A549 (cell line): ENCODE measurements at regions not wholly inside any gene's neighbourhood (a gene's known extent, or its start where the extent isn't known, plus 50 kb on each side); places are given as distances from the start of the nearest gene placed in this dataset.

Experiments used
- ATAC-seq, 2 experiments: fragments of 200-7000 bp in 1 of 2; fragments of >200 bp in 1 of 2; cut with Nextera tagmentation in 1 of 2; cut with Tn5 transposase in 1 of 2; 3 replicates each; pipeline versions ENCODE4 v1.8.0 to v1.9.1; 2018 to 2020; ENCODE audit warnings: mild to moderate bottlenecking in 1 of 2, moderate library complexity in 1 of 2
- CTCF ChIA-PET: fragments of 300-600 bp; sonication (Branson Sonifier 250); formaldehyde crosslinking; extraction: SDS; loops from one replicate; lab custom pipeline; 2021; ENCODE audit warnings: antibody characterized with exemption, inconsistent platforms; lab: Yijun Ruan, JAX
- POLR2A ChIA-PET: fragments of 350-600 bp; formaldehyde crosslinking; extraction: SDS; loops from one replicate; lab custom pipeline; 2021; ENCODE audit warnings: antibody characterized with exemption, inconsistent platforms; lab: Yijun Ruan, JAX
- DNase-seq, 2 experiments: peaks; one replicate each; pipeline versions ENCODE4 v3.0.0 to v3.0.0-alpha.2; 2011 to 2016; ENCODE audit warnings: low read depth in 1 of 2, low spot score in 1 of 2
- FAIRE-seq: peaks from 2 replicates; lab custom pipeline; 2011; peaks lifted over from hg19 to GRCh38; lab: Jason Lieb, UNC
- H3K27ac ChIP-seq, 2 experiments: fragments of >200 bp; sonication (Bioruptor Twin); formaldehyde crosslinking; 3 replicates each; pipeline ENCODE4 v1.5.1; 2016 to 2017
- H3K4me1 ChIP-seq: fragments of >200 bp; sonication (Bioruptor Twin); formaldehyde crosslinking; 3 replicates; pipeline ENCODE4 v1.6.1; 2016
- H3K4me2 ChIP-seq: fragments of >200 bp; sonication (Bioruptor Twin); formaldehyde crosslinking; 3 replicates; pipeline ENCODE4 v1.6.1; 2016
- H3K4me3 ChIP-seq: fragments of >200 bp; sonication (Bioruptor Twin); formaldehyde crosslinking; 3 replicates; pipeline ENCODE4 v1.5.1; 2016
- H3K9me3 ChIP-seq: fragments of >200 bp; sonication (Bioruptor Twin); formaldehyde crosslinking; 3 replicates; pipeline ENCODE4 v1.6.1; 2016
- ATOH8 ChIP-seq: fragments of 250-450 bp; sonication (Bioruptor Pico); IDR thresholded peaks from 2 replicates; pipeline ENCODE4 v1.5.0; 2020; ENCODE audit warnings: low read depth, mild to moderate bottlenecking, moderate library complexity
- CEBPB ChIP-seq, 2 experiments: fragments of >200 bp in 1 of 2; sonication (Bioruptor Twin) in 1 of 2; formaldehyde crosslinking in 1 of 2; IDR thresholded peaks; 2 replicates each; pipeline ENCODE4 v1.6.1; 2012 to 2016
- E2F6 ChIP-seq: IDR thresholded peaks from 2 replicates; pipeline ENCODE4 v1.6.1; 2012; ENCODE audit warnings: low read depth, borderline replicate concordance
- FOSB ChIP-seq: fragments of 250-450 bp; sonication (Bioruptor Pico); IDR thresholded peaks from 2 replicates; pipeline ENCODE4 v1.5.0; 2020; ENCODE audit warnings: mild to moderate bottlenecking, moderate library complexity
- GATA3 ChIP-seq: IDR thresholded peaks from 2 replicates; pipeline ENCODE4 v1.6.1; 2012; ENCODE audit warnings: borderline replicate concordance
- HDAC2 ChIP-seq: fragments of 200-600 bp; sonication (generic); IDR thresholded peaks from 2 replicates; pipeline ENCODE4 v1.6.1; 2016
- HES2 ChIP-seq: fragments of >200 bp; sonication (Bioruptor Twin); formaldehyde crosslinking; IDR thresholded peaks from 2 replicates; pipeline ENCODE4 v1.6.1; 2016
- HOXB13 ChIP-seq: fragments of 250-450 bp; sonication (Bioruptor Pico); IDR thresholded peaks from 2 replicates; pipeline ENCODE4 v1.5.0; 2020; ENCODE audit warnings: low read depth, mild to moderate bottlenecking, moderate library complexity
- MAFK ChIP-seq: fragments of 450-650 bp; IDR thresholded peaks from 2 replicates; pipeline ENCODE4 v1.6.1; 2014; ENCODE audit not compliant: partially characterized antibody
- MAX ChIP-seq: IDR thresholded peaks from 2 replicates; pipeline ENCODE4 v1.6.1; 2012
- MAZ ChIP-seq: fragments of 150-350 bp; IDR thresholded peaks from 2 replicates; pipeline ENCODE4 v1.6.1; 2014; ENCODE audit warnings: antibody characterized with exemption, low read depth, low read length, borderline replicate concordance
- NFE2L2 ChIP-seq: fragments of 150-350 bp; conservative IDR thresholded peaks from 2 replicates; pipeline ENCODE4 v1.6.1; 2014; ENCODE audit warnings: low read length
- RAD21 ChIP-seq, 2 experiments: fragments of >200 bp in 1 of 2; sonication (Bioruptor Twin) in 1 of 2; formaldehyde crosslinking in 1 of 2; IDR thresholded peaks in 1 of 2; conservative IDR thresholded peaks in 1 of 2; 2 replicates in 1 of 2; 3 replicates in 1 of 2; pipeline ENCODE4 v1.6.1; 2012 to 2018; ENCODE audit warnings: inconsistent platforms in 1 of 2
- RARB ChIP-seq: fragments of 250-450 bp; sonication (Bioruptor Pico); IDR thresholded peaks from 2 replicates; pipeline ENCODE4 v1.8.0; 2021; ENCODE audit warnings: mild to moderate bottlenecking, moderate library complexity
- RFX5 ChIP-seq: fragments of 450-650 bp; IDR thresholded peaks from 2 replicates; pipeline ENCODE4 v1.7.1; 2014; ENCODE audit warnings: antibody characterized with exemption, mild to moderate bottlenecking, moderate library complexity
- SMC3 ChIP-seq: fragments of >200 bp; sonication (Bioruptor Twin); formaldehyde crosslinking; IDR thresholded peaks from 3 replicates; pipeline ENCODE4 v1.6.1; 2018; ENCODE audit warnings: inconsistent platforms
- TFCP2L1 ChIP-seq: fragments of 250-450 bp; sonication (Bioruptor Pico); IDR thresholded peaks from 2 replicates; pipeline ENCODE4 v1.5.0; 2021; ENCODE audit warnings: mild to moderate bottlenecking
- TP53 ChIP-seq: fragments of 250-450 bp; sonication (Bioruptor Pico); IDR thresholded peaks from 2 replicates; pipeline ENCODE4 v1.5.0; 2021; ENCODE audit warnings: mild to moderate bottlenecking, moderate library complexity
- ZC3H11A ChIP-seq: fragments of 450-650 bp; IDR thresholded peaks from 2 replicates; pipeline ENCODE4 v1.6.1; 2014; ENCODE audit warnings: antibody characterized with exemption, mild to moderate bottlenecking
- ZFP36 ChIP-seq: fragments of 450-650 bp; IDR thresholded peaks from 2 replicates; pipeline ENCODE4 v1.6.1; 2014; ENCODE audit warnings: borderline replicate concordance; ENCODE audit not compliant: partially characterized antibody
- WGBS: methylation state at CpG from one replicate; pipeline ENCODE4 v1.1.6; 2017; ENCODE audit errors: missing lambda C conversion rate; 5-methylcytosine and 5-hydroxymethylcytosine counted together
- TF ChIP-seq, protein P1 (sequence below): fragments of 450-650 bp; IDR thresholded peaks from 2 replicates; pipeline ENCODE4 v1.6.1; 2014; ENCODE audit warnings: antibody characterized with exemption
- TF ChIP-seq, protein P2 (sequence below): fragments of 250-450 bp; sonication (Bioruptor Pico); IDR thresholded peaks from 2 replicates; pipeline ENCODE4 v1.5.0; 2021; ENCODE audit warnings: mild to moderate bottlenecking, moderate library complexity, borderline replicate concordance
- TF ChIP-seq, protein P3 (sequence below): fragments of >200 bp; sonication (Bioruptor Twin); formaldehyde crosslinking; IDR thresholded peaks from 3 replicates; pipeline ENCODE4 v1.6.1; 2016
- TF ChIP-seq, protein P4 (sequence below): fragments of 200-600 bp; sonication (generic); IDR thresholded peaks from 2 replicates; pipeline ENCODE4 v1.6.1; 2016; ENCODE audit warnings: antibody characterized with exemption, mild to moderate bottlenecking, moderate library complexity

- POLR2A ChIA-PET, result no interaction called here
- no peak overlapping the region for H3K4me2 ChIP-seq
- TF ChIP-seq, protein P1, sequence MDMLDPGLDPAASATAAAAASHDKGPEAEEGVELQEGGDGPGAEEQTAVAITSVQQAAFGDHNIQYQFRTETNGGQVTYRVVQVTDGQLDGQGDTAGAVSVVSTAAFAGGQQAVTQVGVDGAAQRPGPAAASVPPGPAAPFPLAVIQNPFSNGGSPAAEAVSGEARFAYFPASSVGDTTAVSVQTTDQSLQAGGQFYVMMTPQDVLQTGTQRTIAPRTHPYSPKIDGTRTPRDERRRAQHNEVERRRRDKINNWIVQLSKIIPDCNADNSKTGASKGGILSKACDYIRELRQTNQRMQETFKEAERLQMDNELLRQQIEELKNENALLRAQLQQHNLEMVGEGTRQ, result no peak
- TF ChIP-seq RARB (CRISPR knock-in tag) (no peak), MAZ (no peak), SMC3 (no peak)
- TF ChIP-seq, protein P2, sequence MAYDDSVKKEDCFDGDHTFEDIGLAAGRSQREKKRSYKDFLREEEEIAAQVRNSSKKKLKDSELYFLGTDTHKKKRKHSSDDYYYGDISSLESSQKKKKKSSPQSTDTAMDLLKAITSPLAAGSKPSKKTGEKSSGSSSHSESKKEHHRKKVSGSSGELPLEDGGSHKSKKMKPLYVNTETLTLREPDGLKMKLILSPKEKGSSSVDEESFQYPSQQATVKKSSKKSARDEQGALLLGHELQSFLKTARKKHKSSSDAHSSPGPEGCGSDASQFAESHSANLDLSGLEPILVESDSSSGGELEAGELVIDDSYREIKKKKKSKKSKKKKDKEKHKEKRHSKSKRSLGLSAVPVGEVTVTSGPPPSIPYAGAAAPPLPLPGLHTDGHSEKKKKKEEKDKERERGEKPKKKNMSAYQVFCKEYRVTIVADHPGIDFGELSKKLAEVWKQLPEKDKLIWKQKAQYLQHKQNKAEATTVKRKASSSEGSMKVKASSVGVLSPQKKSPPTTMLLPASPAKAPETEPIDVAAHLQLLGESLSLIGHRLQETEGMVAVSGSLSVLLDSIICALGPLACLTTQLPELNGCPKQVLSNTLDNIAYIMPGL, result no peak
- no peaks in the 10 kb centered on the region for H3K9me3 ChIP-seq
- DNase-seq (no peak), ATAC-seq (no peak), FAIRE-seq (no peak)
- H3K4me3 ChIP-seq, result no peak overlapping the region
- H3K4me1 ChIP-seq, result no peaks in the 10 kb centered on the region
- CTCF ChIA-PET, result no interaction called here
- WGBS, result 6% methylated on average over 1 of the region's 1 CpG
- H3K27ac ChIP-seq, result no peak overlapping the region
These were observed 1929.1 kb upstream of the PCDH20 start for GRCh38 chr13:63344711-63345110.

DNA sequence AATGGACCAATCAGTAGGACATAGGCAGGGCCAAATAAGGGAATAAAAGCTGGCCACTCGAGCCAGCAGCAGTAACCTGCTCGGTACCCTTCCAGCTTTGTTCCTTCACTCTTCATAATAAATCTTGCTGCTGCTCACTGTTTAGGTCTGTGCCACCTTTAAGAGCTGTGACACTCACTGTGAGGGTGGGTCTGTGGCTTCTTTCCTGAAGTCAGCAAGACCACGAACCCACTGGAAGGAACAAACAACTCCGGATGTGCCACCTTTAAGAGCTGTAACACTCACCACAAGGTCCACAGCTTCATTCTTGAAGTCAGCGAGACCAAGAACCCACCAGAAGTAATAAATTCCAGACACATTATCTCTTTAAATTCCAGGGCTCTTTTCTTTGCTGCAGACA lies 1922.3 kb upstream of the PCDH20 start:
- no peak for TF ChIP-seq CEBPB (IDR thresholded peaks at IDR 0.05)
- TF ChIP-seq TFCP2L1 (CRISPR knock-in tag), result no peak
- no peak for TF ChIP-seq MAX
- TF ChIP-seq RFX5, result no peak
- no peak for TF ChIP-seq HOXB13 (CRISPR knock-in tag)
- no peak for TF ChIP-seq NFE2L2
- no peak for TF ChIP-seq RAD21 (conservative IDR thresholded peaks at IDR 0.05 in 1 of 2, IDR thresholded peaks at IDR 0.05 in 1 of 2)
- no peak for TF ChIP-seq ZFP36
- TF ChIP-seq, protein P3, sequence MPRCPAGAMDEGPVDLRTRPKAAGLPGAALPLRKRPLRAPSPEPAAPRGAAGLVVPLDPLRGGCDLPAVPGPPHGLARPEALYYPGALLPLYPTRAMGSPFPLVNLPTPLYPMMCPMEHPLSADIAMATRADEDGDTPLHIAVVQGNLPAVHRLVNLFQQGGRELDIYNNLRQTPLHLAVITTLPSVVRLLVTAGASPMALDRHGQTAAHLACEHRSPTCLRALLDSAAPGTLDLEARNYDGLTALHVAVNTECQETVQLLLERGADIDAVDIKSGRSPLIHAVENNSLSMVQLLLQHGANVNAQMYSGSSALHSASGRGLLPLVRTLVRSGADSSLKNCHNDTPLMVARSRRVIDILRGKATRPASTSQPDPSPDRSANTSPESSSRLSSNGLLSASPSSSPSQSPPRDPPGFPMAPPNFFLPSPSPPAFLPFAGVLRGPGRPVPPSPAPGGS, result no peak
- TF ChIP-seq ZC3H11A, result no peak
- TF ChIP-seq ATOH8 (CRISPR knock-in tag), result no peak
- TF ChIP-seq GATA3, result no peak
- TF ChIP-seq FOSB, result no peak
- TF ChIP-seq TP53, result no peak
- TF ChIP-seq E2F6, result no peak
- TF ChIP-seq MAFK, result no peak
- TF ChIP-seq, protein P4, sequence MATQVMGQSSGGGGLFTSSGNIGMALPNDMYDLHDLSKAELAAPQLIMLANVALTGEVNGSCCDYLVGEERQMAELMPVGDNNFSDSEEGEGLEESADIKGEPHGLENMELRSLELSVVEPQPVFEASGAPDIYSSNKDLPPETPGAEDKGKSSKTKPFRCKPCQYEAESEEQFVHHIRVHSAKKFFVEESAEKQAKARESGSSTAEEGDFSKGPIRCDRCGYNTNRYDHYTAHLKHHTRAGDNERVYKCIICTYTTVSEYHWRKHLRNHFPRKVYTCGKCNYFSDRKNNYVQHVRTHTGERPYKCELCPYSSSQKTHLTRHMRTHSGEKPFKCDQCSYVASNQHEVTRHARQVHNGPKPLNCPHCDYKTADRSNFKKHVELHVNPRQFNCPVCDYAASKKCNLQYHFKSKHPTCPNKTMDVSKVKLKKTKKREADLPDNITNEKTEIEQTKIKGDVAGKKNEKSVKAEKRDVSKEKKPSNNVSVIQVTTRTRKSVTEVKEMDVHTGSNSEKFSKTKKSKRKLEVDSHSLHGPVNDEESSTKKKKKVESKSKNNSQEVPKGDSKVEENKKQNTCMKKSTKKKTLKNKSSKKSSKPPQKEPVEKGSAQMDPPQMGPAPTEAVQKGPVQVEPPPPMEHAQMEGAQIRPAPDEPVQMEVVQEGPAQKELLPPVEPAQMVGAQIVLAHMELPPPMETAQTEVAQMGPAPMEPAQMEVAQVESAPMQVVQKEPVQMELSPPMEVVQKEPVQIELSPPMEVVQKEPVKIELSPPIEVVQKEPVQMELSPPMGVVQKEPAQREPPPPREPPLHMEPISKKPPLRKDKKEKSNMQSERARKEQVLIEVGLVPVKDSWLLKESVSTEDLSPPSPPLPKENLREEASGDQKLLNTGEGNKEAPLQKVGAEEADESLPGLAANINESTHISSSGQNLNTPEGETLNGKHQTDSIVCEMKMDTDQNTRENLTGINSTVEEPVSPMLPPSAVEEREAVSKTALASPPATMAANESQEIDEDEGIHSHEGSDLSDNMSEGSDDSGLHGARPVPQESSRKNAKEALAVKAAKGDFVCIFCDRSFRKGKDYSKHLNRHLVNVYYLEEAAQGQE, result no peak
- no peak for TF ChIP-seq HDAC2
- no peak for TF ChIP-seq HES2
- ATAC-seq (no peak), DNase-seq (no peak), FAIRE-seq (no peak)
- H3K27ac ChIP-seq, result no peak overlapping the region
- no peaks in the 10 kb centered on the region for H3K9me3 ChIP-seq
- no peaks in the 10 kb centered on the region for H3K4me1 ChIP-seq
- CTCF ChIA-PET, result interaction anchor here (1.3 kb wide), 1 partner anchor 12 kb away, joined by 4 read pairs; no protein-coding TSS in a partner anchor
- 17% methylated on average over 5 of the region's 5 CpGs for WGBS
- H3K4me3 ChIP-seq, result no peak overlapping the region
- H3K4me2 ChIP-seq, result no peak overlapping the region
- POLR2A ChIA-PET, result no interaction called here
